ENCODE measurements at regions not wholly inside any gene's neighbourhood (a gene's known extent, or its start where the extent isn't known, plus 50 kb on each side); places are given as distances from the start of the nearest gene placed in this dataset.

DNA sequence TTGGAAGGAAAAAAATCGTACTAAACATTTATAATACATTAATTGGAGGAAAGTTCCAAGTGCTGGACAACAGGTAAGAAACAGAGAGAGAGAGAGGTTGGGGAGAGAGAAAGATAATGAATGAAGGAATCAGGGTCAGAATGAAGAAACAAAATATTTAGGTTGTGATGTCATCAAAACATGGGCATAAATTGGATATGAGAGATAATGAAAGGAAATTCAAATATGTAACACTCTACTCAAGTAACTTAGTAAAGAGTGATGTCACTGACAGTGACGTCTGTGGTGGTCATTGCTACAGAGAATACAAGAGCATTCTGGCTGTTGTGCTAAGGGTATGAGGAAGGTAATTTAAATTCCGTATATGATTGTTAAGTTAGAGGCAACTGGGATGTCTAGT is 543.4 kb upstream of the COX7C start:
- intact Hi-C loops (cut with micrococcal nuclease; ENCODE audit: unreplicated experiment) (no loop called here), in situ Hi-C loops (cut with HindIII; ENCODE audit: low pct_unique_long_range_greater_than_20kb, low sequenced_read_pairs) (no loop called here)
- Histone ChIP-seq H3K9me3 (ENCODE audit: control insufficient read depth, insufficient read depth, low read depth, low read length) (no peaks in the 10 kb centered on the region), H3K4me1 (ENCODE audit: control insufficient read depth, insufficient read depth, low read length) (no peaks in the 10 kb centered on the region), H3K27ac (ENCODE audit: low read length) (no peak overlapping the region), H3K36me3 (ENCODE audit: control insufficient read depth, insufficient read depth, low read length) (no peaks in the 10 kb centered on the region), H3K27me3 (ENCODE audit: control insufficient read depth, insufficient read depth, low read length) (no peaks in the 10 kb centered on the region), H3K4me3 (ENCODE audit: low read depth in 2 of 2, low read length in 2 of 2) (no peak overlapping the region)
- no TSS peak for BruUV-seq (replicated peaks)
- TF ChIP-seq TCF7L2 (IDR thresholded peaks at IDR 0.05; ENCODE audit: low read depth, low read length) (no peak), SIN3A (IDR thresholded peaks at IDR 0.05; ENCODE audit: borderline replicate concordance, insufficient read depth, low read depth, low read length) (no peak)
- ATAC-seq (no peak), DNase-seq (ENCODE audit: low read depth, low spot score) (no peak)
- ChIA-PET POLR2A (no interaction called here), CTCF (no interaction called here)

DNA sequence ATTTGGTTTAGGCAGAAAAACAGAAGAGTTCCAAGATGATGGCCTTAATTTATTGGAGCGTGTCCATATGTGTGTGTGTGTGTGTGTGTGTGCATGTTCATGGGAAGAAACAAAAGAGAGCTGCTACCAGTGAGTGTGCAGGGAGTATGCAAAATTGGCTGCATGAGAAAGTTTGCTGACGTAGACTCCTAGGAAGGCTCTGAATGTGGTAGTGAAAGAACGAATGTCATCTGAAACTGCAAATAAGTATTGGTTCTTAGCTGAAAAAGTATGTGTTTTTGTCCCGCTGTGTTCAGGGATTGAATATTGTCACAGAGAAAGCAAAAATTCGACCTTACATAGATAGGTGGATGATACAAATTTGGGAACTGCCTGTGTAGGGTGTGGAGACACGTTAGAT is 542.6 kb upstream of the COX7C start:
- DNase-seq (ENCODE audit: low read depth, low spot score) (no peak), ATAC-seq (no peak)
- ChIA-PET POLR2A (no interaction called here), CTCF (interaction anchor here (0.6 kb wide), 1 partner anchor 1696 kb away, joined by 3 read pairs; no protein-coding TSS in a partner anchor)
- intact Hi-C loops (cut with micrococcal nuclease; ENCODE audit: unreplicated experiment) = no loop called here
- Histone ChIP-seq H3K27me3 (ENCODE audit: control insufficient read depth, insufficient read depth, low read length) (no peaks in the 10 kb centered on the region), H3K4me1 (ENCODE audit: control insufficient read depth, insufficient read depth, low read length) (no peaks in the 10 kb centered on the region), H3K36me3 (ENCODE audit: control insufficient read depth, insufficient read depth, low read length) (no peaks in the 10 kb centered on the region), H3K4me3 (ENCODE audit: low read depth in 2 of 2, low read length in 2 of 2) (no peak overlapping the region), H3K27ac (ENCODE audit: low read length) (no peak overlapping the region), H3K9me3 (ENCODE audit: control insufficient read depth, insufficient read depth, low read depth, low read length) (no peaks in the 10 kb centered on the region)
- no TSS peak for BruUV-seq (replicated peaks)
- TF ChIP-seq TCF7L2 (IDR thresholded peaks at IDR 0.05; ENCODE audit: low read depth, low read length) (no peak), POLR2AphosphoS5 (IDR thresholded peaks at IDR 0.05; ENCODE audit: low read depth, low read length) (no peak), SIN3A (IDR thresholded peaks at IDR 0.05; ENCODE audit: borderline replicate concordance, insufficient read depth, low read depth, low read length) (no peak)
- TF ChIP-seq, protein P1, sequence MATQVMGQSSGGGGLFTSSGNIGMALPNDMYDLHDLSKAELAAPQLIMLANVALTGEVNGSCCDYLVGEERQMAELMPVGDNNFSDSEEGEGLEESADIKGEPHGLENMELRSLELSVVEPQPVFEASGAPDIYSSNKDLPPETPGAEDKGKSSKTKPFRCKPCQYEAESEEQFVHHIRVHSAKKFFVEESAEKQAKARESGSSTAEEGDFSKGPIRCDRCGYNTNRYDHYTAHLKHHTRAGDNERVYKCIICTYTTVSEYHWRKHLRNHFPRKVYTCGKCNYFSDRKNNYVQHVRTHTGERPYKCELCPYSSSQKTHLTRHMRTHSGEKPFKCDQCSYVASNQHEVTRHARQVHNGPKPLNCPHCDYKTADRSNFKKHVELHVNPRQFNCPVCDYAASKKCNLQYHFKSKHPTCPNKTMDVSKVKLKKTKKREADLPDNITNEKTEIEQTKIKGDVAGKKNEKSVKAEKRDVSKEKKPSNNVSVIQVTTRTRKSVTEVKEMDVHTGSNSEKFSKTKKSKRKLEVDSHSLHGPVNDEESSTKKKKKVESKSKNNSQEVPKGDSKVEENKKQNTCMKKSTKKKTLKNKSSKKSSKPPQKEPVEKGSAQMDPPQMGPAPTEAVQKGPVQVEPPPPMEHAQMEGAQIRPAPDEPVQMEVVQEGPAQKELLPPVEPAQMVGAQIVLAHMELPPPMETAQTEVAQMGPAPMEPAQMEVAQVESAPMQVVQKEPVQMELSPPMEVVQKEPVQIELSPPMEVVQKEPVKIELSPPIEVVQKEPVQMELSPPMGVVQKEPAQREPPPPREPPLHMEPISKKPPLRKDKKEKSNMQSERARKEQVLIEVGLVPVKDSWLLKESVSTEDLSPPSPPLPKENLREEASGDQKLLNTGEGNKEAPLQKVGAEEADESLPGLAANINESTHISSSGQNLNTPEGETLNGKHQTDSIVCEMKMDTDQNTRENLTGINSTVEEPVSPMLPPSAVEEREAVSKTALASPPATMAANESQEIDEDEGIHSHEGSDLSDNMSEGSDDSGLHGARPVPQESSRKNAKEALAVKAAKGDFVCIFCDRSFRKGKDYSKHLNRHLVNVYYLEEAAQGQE (IDR thresholded peaks at IDR 0.05; ENCODE audit: insufficient read depth in 1 of 2, low read depth in 2 of 2, low read length in 1 of 2) = no peak
- TF ChIP-seq, protein P2, sequence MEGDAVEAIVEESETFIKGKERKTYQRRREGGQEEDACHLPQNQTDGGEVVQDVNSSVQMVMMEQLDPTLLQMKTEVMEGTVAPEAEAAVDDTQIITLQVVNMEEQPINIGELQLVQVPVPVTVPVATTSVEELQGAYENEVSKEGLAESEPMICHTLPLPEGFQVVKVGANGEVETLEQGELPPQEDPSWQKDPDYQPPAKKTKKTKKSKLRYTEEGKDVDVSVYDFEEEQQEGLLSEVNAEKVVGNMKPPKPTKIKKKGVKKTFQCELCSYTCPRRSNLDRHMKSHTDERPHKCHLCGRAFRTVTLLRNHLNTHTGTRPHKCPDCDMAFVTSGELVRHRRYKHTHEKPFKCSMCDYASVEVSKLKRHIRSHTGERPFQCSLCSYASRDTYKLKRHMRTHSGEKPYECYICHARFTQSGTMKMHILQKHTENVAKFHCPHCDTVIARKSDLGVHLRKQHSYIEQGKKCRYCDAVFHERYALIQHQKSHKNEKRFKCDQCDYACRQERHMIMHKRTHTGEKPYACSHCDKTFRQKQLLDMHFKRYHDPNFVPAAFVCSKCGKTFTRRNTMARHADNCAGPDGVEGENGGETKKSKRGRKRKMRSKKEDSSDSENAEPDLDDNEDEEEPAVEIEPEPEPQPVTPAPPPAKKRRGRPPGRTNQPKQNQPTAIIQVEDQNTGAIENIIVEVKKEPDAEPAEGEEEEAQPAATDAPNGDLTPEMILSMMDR (IDR thresholded peaks at IDR 0.05) = no peak
- in situ Hi-C loops (cut with HindIII; ENCODE audit: low pct_unique_long_range_greater_than_20kb, low sequenced_read_pairs) = no loop called here

DNA sequence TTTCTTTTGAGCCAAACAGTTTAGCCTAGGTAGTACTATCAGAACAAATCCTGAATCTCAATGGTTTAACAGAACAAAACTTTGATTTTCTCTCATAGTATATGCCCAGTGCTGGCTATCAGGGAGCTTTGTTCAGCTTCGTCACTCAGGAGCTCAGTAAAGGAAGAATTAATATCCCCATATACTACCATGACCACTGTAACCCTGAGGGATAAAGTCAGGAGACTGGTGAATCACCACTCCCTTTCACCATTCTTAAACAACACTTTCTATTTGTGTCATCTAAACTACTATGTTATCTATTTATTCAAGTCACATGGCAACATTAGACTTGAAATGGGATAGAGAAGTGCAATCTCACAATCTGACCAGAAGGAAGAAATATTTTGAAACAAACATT is 522.6 kb upstream of the COX7C start:
- H3K27ac ChIP-seq (ENCODE audit: low read length) = no peak overlapping the region
- DNase-seq (ENCODE audit: low read depth, low spot score) (no peak), ATAC-seq (no peak)
- H3K27me3 ChIP-seq (ENCODE audit: control insufficient read depth, insufficient read depth, low read length) = no peaks in the 10 kb centered on the region
- no peaks in the 10 kb centered on the region; the same call in 1 of the 2 replicates for H3K36me3 ChIP-seq (ENCODE audit: control insufficient read depth, insufficient read depth, low read length)
- no peaks in the 10 kb centered on the region for H3K4me1 ChIP-seq (ENCODE audit: control insufficient read depth, insufficient read depth, low read length)
- in situ Hi-C loops (cut with HindIII; ENCODE audit: low pct_unique_long_range_greater_than_20kb, low sequenced_read_pairs) (no loop called here), intact Hi-C loops (cut with micrococcal nuclease; ENCODE audit: unreplicated experiment) (no loop called here)
- no peak for TF ChIP-seq SIN3A (IDR thresholded peaks at IDR 0.05; ENCODE audit: borderline replicate concordance, insufficient read depth, low read depth, low read length)
- TF ChIP-seq, protein P2 (IDR thresholded peaks at IDR 0.05) = no peak
- no peak for TF ChIP-seq POLR2AphosphoS5 (IDR thresholded peaks at IDR 0.05; ENCODE audit: low read depth, low read length)
- no peak for TF ChIP-seq TCF7L2 (IDR thresholded peaks at IDR 0.05; ENCODE audit: low read depth, low read length)
- no peaks in the 10 kb centered on the region for H3K9me3 ChIP-seq (ENCODE audit: control insufficient read depth, insufficient read depth, low read depth, low read length)
- CTCF ChIA-PET = no interaction called here
- BruUV-seq (replicated peaks) = no TSS peak
- H3K4me3 ChIP-seq (ENCODE audit: low read depth in 2 of 2, low read length in 2 of 2) = no peak overlapping the region
- POLR2A ChIA-PET = no interaction called here

All from Panc1 (cell line).